T-helper 17 cell (primary cell): ENCODE measurements at regions not wholly inside any gene's neighbourhood (a gene's known extent, or its start where the extent isn't known, plus 50 kb on each side); places are given as distances from the start of the nearest gene placed in this dataset.

ENCODE experiments used
- ATAC-seq: fragments of 150-1000 bp; cut with Tn5 transposase; 2 replicates; pipeline ENCODE4 v1.10.0; 2021; ENCODE audit warnings: mild to moderate bottlenecking, moderate library complexity
- DNase-seq, 3 donors: peaks; one replicate each; pipeline versions ENCODE4 v3.0.0 to v3.0.0-alpha.2; 2020 to 2021
- H3K9me3 ChIP-seq: one replicate; pipeline ENCODE4 v1.7.0; 2013; ENCODE audit warnings: low read length, mild to moderate bottlenecking; ENCODE audit not compliant: control insufficient read depth, poor library complexity, severe bottlenecking
- H3K27ac Mint-ChIP-seq: one replicate; pipeline ENCODE4 v1.8.0; 2022; ENCODE audit warnings: mild to moderate bottlenecking, moderate library complexity, mixed read lengths
- H3K27me3 Mint-ChIP-seq: one replicate; pipeline ENCODE4 v1.8.0; 2022; ENCODE audit warnings: mixed read lengths
- H3K36me3 Mint-ChIP-seq: one replicate; pipeline ENCODE4 v1.8.0; 2022; ENCODE audit warnings: low read depth, mixed read lengths
- H3K4me1 Mint-ChIP-seq: one replicate; pipeline ENCODE4 v1.8.0; 2022; ENCODE audit warnings: mild to moderate bottlenecking, mixed read lengths
- H3K4me3 Mint-ChIP-seq: one replicate; pipeline ENCODE4 v1.8.0; 2022; ENCODE audit warnings: mild to moderate bottlenecking, moderate library complexity, mixed read lengths

DNA sequence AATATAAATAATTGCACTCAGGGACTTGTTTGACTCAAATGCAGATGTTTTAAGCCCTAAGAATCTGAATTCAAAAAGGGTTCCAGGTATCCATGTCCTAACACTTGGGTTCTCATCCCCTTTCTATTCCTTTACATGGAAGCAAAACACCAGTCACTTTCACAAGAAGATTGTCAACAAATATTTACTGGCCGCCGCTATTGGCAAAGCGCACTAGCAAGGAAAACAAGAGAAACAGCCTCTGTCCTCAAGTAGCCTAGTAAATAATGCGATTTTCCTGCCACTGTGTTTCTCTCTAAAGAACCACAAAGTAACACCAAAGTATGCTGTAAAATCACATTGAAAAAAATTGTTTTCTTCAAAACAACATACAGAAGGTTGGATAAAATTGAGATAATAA is 66.7 kb upstream of the EZH2 start:
- H3K4me1 Mint-ChIP-seq = peaks cover 4% of the 10 kb centered on the region
- no peak overlapping the region for H3K27ac Mint-ChIP-seq
- DNase-seq (no peak), ATAC-seq (no peak)
- H3K4me3 Mint-ChIP-seq = no peak overlapping the region
- no peaks in the 10 kb centered on the region for H3K9me3 ChIP-seq
- no peaks in the 10 kb centered on the region for H3K36me3 Mint-ChIP-seq
- H3K27me3 Mint-ChIP-seq = no peaks in the 10 kb centered on the region

DNA sequence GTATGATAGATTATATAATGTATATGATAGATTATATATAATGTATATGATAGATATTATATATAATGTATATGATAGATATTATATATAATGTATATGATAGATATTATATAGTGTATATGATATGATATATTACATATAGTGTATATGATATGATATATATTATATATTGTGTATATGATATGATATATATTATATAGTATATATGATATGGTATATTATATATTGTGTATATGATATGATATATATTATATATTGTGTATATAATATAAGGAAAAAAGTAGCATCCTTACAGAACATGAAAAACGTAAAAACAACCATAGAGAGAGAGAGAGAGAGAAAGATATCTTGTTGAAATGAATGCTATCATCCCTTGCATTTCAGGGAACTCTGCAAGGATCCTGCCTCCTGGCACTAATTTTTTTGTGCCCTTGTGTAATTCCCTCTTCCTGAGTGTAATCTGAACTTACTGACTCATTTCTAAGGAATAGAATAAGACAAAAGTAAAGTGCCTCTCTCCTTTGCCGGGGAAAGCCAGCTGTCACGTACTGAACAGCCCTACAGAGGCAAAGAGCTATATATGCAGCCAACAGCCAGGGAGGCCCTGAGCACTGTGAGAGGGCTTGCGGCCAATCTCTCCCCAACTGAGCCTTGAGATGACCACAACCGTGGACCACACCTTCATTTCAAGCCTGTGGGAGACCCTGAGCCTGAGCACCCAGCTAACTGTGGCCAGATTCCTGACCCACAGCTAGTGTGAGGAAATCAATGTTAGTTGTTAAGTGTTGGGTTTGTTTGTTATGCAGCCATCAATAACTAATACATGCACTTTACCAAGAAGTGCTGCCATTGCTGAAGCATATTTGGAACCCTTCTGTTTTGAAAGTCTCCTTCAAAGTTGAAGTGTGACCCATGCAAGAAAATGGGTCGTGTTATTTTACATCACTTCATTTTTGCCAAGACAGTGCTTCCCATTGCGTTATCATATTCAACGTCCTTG is 61.1 kb upstream of the EZH2 start:
- no peak overlapping the region for H3K27ac Mint-ChIP-seq
- H3K27me3 Mint-ChIP-seq = no peaks in the 10 kb centered on the region
- no peaks in the 10 kb centered on the region for H3K36me3 Mint-ChIP-seq
- no peak for DNase-seq
- peaks cover 4% of the 10 kb centered on the region for H3K4me1 Mint-ChIP-seq
- H3K4me3 Mint-ChIP-seq = no peak overlapping the region
- no peaks in the 10 kb centered on the region for H3K9me3 ChIP-seq
- ATAC-seq = no peak

DNA sequence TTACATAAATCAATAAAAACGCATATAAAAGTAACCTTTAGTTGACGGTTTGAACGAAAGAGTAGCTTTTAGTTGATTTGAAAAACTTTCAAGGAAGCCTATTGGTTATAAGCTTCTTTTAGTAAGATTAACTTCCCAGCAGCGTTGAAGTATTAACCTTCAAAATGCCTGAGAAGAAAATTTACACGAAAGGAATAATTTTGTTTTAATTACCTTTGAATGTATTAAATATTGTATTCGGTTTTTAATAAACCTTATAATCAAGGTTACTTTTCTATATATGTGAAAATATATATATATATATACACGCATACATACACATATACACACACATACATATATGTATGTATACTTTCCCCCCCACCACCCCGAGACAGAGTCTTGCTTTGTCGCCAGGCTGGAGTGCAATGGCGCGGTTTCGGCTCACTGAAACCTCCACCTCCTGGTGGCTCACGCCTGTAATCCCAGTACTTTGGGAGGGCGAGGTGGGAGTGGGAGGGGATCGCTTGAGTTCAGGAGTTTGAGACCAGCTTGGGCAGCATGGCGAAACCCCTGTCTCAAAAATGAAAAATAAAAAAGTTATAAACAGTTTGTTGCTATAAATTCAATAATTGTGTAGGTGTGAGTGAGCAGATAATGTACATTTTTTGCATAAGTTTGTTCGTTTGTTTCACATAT is 57.6 kb upstream of the EZH2 start:
- H3K9me3 ChIP-seq = no peaks in the 10 kb centered on the region
- Mint-ChIP-seq H3K27ac (peak overlapping the region; percentile 97), H3K4me3 (peak overlapping the region; percentile 92), H3K4me1 (peaks cover 9% of the 10 kb centered on the region), H3K36me3 (no peaks in the 10 kb centered on the region), H3K27me3 (no peaks in the 10 kb centered on the region)
- ATAC-seq (peak; percentile 79), DNase-seq (peak; percentile 45 to 68 (median 50))

DNA sequence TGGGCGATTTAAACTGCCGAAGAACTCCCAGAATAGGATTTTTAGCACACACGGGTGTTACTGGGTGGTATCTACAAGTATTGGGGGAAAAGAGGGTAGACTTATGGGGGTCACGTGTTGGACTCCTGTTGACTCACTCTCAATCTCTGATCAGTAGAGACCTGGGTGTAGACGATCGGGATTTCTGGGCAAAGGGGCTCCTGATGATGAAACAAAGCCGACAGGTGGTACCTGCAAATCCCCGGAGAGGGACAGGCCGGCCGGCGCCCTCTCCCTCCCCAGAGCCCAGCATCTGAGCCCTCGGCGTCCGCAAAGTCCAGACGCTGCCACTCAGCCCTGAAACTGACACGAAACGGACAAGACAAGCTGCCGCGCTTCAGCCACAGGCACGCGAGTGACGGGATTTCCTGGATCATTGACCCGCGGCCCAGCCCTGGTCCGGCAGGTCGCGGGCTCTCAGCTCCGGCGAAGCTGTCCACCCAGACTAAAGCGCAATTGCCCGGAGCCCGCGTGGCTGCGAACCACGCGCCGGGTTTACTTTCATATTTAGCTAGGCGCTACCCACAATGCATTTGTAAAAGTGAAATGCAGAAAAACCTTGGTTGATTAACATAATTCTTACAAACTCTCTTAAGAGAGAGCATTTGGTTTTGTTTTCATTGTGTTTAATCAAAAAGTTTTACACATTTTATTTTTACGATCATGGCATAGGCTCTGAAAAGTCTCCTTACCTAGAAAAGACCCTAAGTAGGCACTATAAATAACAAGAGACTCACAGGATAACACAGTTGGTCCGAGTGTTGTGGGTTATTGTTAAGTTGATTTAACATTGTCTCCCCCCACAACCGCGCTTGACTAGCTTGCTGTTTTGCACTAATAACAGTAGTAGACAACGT is 56.9 kb upstream of the EZH2 start:
- DNase-seq (peak; percentile 41 to 58 (median 54)), ATAC-seq (peak; percentile 81)
- peaks cover 9% of the 10 kb centered on the region for H3K4me1 Mint-ChIP-seq
- peak overlapping the region; percentile 92 for H3K4me3 Mint-ChIP-seq
- peak overlapping the region; percentile 97 for H3K27ac Mint-ChIP-seq
- H3K36me3 Mint-ChIP-seq = no peaks in the 10 kb centered on the region
- H3K9me3 ChIP-seq = no peaks in the 10 kb centered on the region
- H3K27me3 Mint-ChIP-seq = no peaks in the 10 kb centered on the region

DNA sequence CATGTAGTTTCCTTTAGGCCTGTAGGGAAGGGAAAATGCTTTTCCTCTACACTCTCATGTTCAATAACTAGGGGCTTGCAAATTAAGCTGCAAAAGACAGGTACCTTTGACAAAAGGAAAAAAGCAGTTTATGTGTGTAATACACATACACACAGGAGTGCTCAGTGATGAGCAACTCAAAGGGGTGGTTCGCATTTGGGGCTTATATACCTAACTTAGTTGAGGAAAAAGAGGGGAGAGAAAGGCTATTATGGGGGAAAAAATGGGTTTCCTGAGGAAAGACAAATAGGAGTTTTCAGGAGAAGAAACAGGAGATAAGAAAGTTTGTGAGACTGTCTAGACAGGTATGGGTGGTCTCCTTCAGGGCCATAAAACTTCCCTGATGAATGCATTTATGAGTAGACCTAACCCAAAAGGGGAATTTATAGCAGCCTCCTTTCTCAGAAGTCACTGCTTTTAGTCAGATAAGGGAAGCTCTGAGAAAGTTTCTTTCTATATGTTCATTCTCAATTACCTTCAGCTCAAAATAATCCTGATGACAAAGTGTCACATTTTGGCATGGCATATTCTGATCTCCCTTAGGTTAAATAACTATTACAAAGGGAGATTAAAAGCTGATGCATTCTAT is 55.2 kb upstream of the EZH2 start:
- Mint-ChIP-seq H3K36me3 (no peaks in the 10 kb centered on the region), H3K27me3 (no peaks in the 10 kb centered on the region), H3K4me3 (no peak overlapping the region), H3K4me1 (peaks cover 9% of the 10 kb centered on the region), H3K27ac (no peak overlapping the region)
- DNase-seq = no peak
- H3K9me3 ChIP-seq = no peaks in the 10 kb centered on the region
- ATAC-seq = no peak

DNA sequence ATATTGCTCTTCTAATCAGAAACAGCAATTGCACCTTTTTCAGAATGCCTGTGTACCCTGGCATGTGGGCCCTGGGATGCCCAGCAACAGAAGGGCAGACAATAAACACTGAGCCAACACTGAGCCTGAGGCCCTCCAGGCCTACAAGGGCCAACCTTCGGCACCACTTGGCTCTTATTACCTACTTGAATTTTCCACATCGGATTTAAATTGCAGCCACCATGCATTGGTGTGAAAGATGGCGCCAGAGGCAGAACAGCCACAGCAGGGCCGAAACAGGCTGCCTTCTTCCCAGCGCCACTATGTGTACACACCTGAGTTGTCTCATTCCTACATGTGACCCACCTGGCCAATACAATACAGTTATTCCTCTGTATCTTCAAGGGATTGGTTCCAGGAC is 51.4 kb upstream of the EZH2 start:
- no peaks in the 10 kb centered on the region for H3K36me3 Mint-ChIP-seq
- no peak for DNase-seq
- H3K27ac Mint-ChIP-seq = no peak overlapping the region
- no peaks in the 10 kb centered on the region for H3K9me3 ChIP-seq
- peaks cover 5% of the 10 kb centered on the region for H3K4me1 Mint-ChIP-seq
- no peak overlapping the region for H3K4me3 Mint-ChIP-seq
- H3K27me3 Mint-ChIP-seq = no peaks in the 10 kb centered on the region
- no peak for ATAC-seq
